ENCODE measurements at regions not wholly inside any gene's neighbourhood (a gene's known extent, or its start where the extent isn't known, plus 50 kb on each side); places are given as distances from the start of the nearest gene placed in this dataset.

GRCh38 chr13:104983601-104984000 is 1551.9 kb downstream of the EFNB2 start:
- intact Hi-C loops (cut with DNase I) = no loop called here
- WGBS, 4 donors = 38 to 100% (median 98%) methylated on average over 1 of the region's 1 CpG
- Histone ChIP-seq H3K27me3 (no peaks in the 10 kb centered on the region), H3K36me3 (replicated peaks in 1 of 2) (no peaks in the 10 kb centered on the region), H3K27ac (no peak overlapping the region), H3K4me1 (replicated peaks in 1 of 2) (peaks cover 0 to 6% of the 10 kb centered on the region in 2 donors), H3K9me3 (replicated peaks in 1 of 3) (no peaks in the 10 kb centered on the region), H3K4me3 (no peak overlapping the region)
- no peak for DNase-seq
- TF ChIP-seq CTCF (IDR thresholded peaks at IDR 0.05) (no peak), POLR2A (IDR thresholded peaks at IDR 0.05) (no peak)

GRCh38 chr13:104980586-104980985 is 1554.9 kb downstream of the EFNB2 start:
- Histone ChIP-seq H3K9me3 (replicated peaks in 1 of 3) (no peaks in the 10 kb centered on the region), H3K27ac (no peak overlapping the region), H3K4me1 (replicated peaks in 1 of 2) (peaks cover 0 to 6% of the 10 kb centered on the region in 2 donors), H3K36me3 (replicated peaks in 1 of 2) (no peaks in the 10 kb centered on the region), H3K4me3 (no peak overlapping the region), H3K27me3 (no peaks in the 10 kb centered on the region)
- WGBS, 4 donors = 73 to 84% (median 81%) methylated on average over 2 of the region's 2 CpGs
- no peak for TF ChIP-seq POLR2A (IDR thresholded peaks at IDR 0.05)
- no peak for TF ChIP-seq CTCF (IDR thresholded peaks at IDR 0.05)
- intact Hi-C loops (cut with DNase I) = no loop called here
- no peak for DNase-seq

GRCh38 chr13:104979281-104980030 is 1556.0 kb downstream of the EFNB2 start:
- H3K36me3 ChIP-seq (replicated peaks in 1 of 2) = no peaks in the 10 kb centered on the region
- intact Hi-C loops (cut with DNase I) = no loop called here

GRCh38 chr13:104976986-104977385 is 1558.5 kb downstream of the EFNB2 start:
- 57 to 72% (median 61%) methylated on average over 2 of the region's 2 CpGs for WGBS, 4 donors
- DNase-seq = no peak
- intact Hi-C loops (cut with DNase I) = no loop called here

More at GRCh38 chr13:104979281-104980030, 1556.0 kb downstream of the EFNB2 start:
- Histone ChIP-seq H3K27me3 (no peaks in the 10 kb centered on the region), H3K9me3 (replicated peaks in 1 of 3) (no peaks in the 10 kb centered on the region), H3K4me3 (no peak overlapping the region), H3K27ac (no peak overlapping the region), H3K4me1 (replicated peaks in 1 of 2) (peaks cover 0 to 3% of the 10 kb centered on the region in 2 donors)
- WGBS, 4 donors = 79 to 85% (median 84%) methylated on average over 4 of the region's 4 CpGs
- no peak for DNase-seq
- TF ChIP-seq CTCF (IDR thresholded peaks at IDR 0.05) (no peak), POLR2A (IDR thresholded peaks at IDR 0.05) (no peak)

More at GRCh38 chr13:104976986-104977385, 1558.5 kb downstream of the EFNB2 start:
- no peak for TF ChIP-seq CTCF (IDR thresholded peaks at IDR 0.05)
- no peak for TF ChIP-seq POLR2A (IDR thresholded peaks at IDR 0.05)
- Histone ChIP-seq H3K36me3 (replicated peaks in 1 of 2) (no peaks in the 10 kb centered on the region), H3K27me3 (no peaks in the 10 kb centered on the region), H3K4me1 (replicated peaks in 1 of 2) (no peaks in the 10 kb centered on the region), H3K27ac (no peak overlapping the region), H3K4me3 (no peak overlapping the region), H3K9me3 (replicated peaks in 1 of 3) (no peaks in the 10 kb centered on the region)
